Loucy (cell line): ENCODE measurements at regions not wholly inside any gene's neighbourhood (a gene's known extent, or its start where the extent isn't known, plus 50 kb on each side); places are given as distances from the start of the nearest gene placed in this dataset.

Source experiments
- H2AFZ ChIP-seq: fragments of 200-600 bp; sonication (generic); 2 replicates; pipeline ENCODE4 v1.6.0; 2016; ENCODE audit warnings: antibody characterized with exemption, mild to moderate bottlenecking, low read length, moderate library complexity
- H3F3A ChIP-seq: fragments of 200-600 bp; 2 replicates; pipeline ENCODE4 v1.6.0; 2016; ENCODE audit warnings: antibody characterized with exemption, low read depth, mild to moderate bottlenecking
- H3K27me3 ChIP-seq: fragments of 200-600 bp; sonication (generic); 2 replicates; pipeline ENCODE4 v1.6.1; 2014; ENCODE audit warnings: low read length, mild to moderate bottlenecking; ENCODE audit not compliant: insufficient read depth, poor library complexity, severe bottlenecking
- H3K36me3 ChIP-seq: fragments of 200-600 bp; sonication (generic); 2 replicates; pipeline ENCODE4 v1.6.1; 2016; ENCODE audit warnings: low read length; ENCODE audit not compliant: insufficient read depth
- H3K4me1 ChIP-seq: fragments of 200-600 bp; sonication (generic); 2 replicates; pipeline ENCODE4 v1.5.1; 2014; ENCODE audit warnings: low read length, mild to moderate bottlenecking; ENCODE audit not compliant: insufficient read depth, poor library complexity, severe bottlenecking
- H3K4me2 ChIP-seq: fragments of 200-600 bp; sonication (generic); 2 replicates; pipeline ENCODE4 v1.6.0; 2014; ENCODE audit warnings: antibody characterized with exemption, low read length, low read depth, mild to moderate bottlenecking; ENCODE audit not compliant: poor library complexity, severe bottlenecking
- H3K4me3 ChIP-seq: fragments of 200-600 bp; sonication (generic); 2 replicates; pipeline ENCODE4 v1.5.1; 2014; ENCODE audit warnings: low read length, mild to moderate bottlenecking, mixed read lengths; ENCODE audit not compliant: poor library complexity, severe bottlenecking
- H3K79me2 ChIP-seq: fragments of 200-600 bp; sonication (generic); 2 replicates; pipeline ENCODE4 v1.6.1; 2014; ENCODE audit warnings: low read length; ENCODE audit not compliant: insufficient read depth
- H3K9ac ChIP-seq: fragments of 200-600 bp; sonication (generic); 2 replicates; pipeline ENCODE4 v1.6.0; 2014; ENCODE audit warnings: mild to moderate bottlenecking, low read depth, low read length, moderate library complexity; ENCODE audit not compliant: poor library complexity, severe bottlenecking
- H3K9me2 ChIP-seq: fragments of 200-600 bp; sonication (generic); replicated peaks from 2 replicates; pipeline ENCODE4 v1.6.1; 2016; ENCODE audit warnings: low read depth, low read length, mixed read lengths
- H3K9me3 ChIP-seq: fragments of 200-600 bp; sonication (generic); 2 replicates; pipeline ENCODE4 v1.6.1; 2014; ENCODE audit warnings: mild to moderate bottlenecking, antibody characterized with exemption, low read length, low read depth; ENCODE audit not compliant: insufficient read depth
- H4K20me1 ChIP-seq: fragments of 200-600 bp; sonication (generic); 2 replicates; pipeline ENCODE4 v1.6.0; 2014; ENCODE audit warnings: antibody characterized with exemption, low read length, mild to moderate bottlenecking; ENCODE audit not compliant: insufficient read depth, poor library complexity, severe bottlenecking
- EZH2phosphoT487 ChIP-seq: fragments of 200-600 bp; IDR thresholded peaks from 2 replicates; pipeline ENCODE4 v1.6.1; 2018; ENCODE audit warnings: antibody characterized with exemption, mild to moderate bottlenecking, moderate library complexity, borderline replicate concordance
- TF ChIP-seq, protein P1 (sequence below): fragments of 200-600 bp; sonication (generic); conservative IDR thresholded peaks from 2 replicates; pipeline ENCODE4 v1.5.1; 2014; ENCODE audit warnings: mild to moderate bottlenecking, antibody characterized with exemption, low read length

DNA sequence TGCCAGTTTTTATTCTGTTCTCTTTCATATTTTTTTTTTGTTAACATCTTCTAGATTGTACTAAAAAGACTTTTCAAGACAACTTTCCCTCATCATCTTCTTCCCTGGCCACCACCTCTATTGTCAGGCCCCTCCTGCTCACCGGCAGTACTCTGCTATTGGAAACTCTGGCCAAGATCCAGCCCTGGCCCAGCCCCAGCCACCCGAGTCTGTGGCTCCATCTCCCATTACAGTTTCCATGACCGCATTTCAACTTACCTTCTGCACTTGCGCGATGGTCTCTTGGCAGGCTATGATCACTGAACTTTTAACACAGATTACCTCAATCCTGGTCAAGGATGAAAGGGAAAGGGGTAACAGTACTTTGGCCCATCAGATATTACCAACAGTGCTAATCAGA lies 137.7 kb upstream of the POM121L12 start:
- Histone ChIP-seq H3K4me1 (no peaks in the 10 kb centered on the region), H3F3A (no peaks in the 10 kb centered on the region), H3K36me3 (no peaks in the 10 kb centered on the region), H4K20me1 (no peaks in the 10 kb centered on the region), H3K4me3 (no peak overlapping the region), H3K9me3 (no peaks in the 10 kb centered on the region), H3K9ac (no peak overlapping the region), H3K4me2 (no peak overlapping the region), H3K27me3 (no peaks in the 10 kb centered on the region), H2AFZ (no peak overlapping the region), H3K9me2 (no peaks in the 10 kb centered on the region), H3K79me2 (no peaks in the 10 kb centered on the region)
- TF ChIP-seq EZH2phosphoT487: no peak

DNA sequence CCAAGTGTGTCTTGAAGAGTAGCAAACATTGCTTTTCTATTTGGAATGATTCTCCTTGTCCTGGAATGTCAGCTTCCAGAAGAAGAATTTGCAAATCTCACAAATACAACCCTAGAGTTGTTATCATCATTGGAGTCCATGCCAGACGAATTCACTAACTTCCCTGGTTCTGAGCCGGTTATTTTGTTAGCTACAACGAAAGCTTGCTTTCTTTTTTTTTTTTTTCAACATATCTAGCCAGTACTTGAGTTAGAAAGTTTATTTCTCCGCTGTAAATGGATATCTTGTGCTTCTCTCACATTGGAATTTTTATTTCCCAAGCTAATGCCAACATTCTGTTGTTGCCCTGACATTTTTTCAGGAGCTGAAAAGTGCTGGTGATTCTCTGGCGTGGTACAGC lies 138.1 kb upstream of the POM121L12 start:
- TF ChIP-seq, protein P1, sequence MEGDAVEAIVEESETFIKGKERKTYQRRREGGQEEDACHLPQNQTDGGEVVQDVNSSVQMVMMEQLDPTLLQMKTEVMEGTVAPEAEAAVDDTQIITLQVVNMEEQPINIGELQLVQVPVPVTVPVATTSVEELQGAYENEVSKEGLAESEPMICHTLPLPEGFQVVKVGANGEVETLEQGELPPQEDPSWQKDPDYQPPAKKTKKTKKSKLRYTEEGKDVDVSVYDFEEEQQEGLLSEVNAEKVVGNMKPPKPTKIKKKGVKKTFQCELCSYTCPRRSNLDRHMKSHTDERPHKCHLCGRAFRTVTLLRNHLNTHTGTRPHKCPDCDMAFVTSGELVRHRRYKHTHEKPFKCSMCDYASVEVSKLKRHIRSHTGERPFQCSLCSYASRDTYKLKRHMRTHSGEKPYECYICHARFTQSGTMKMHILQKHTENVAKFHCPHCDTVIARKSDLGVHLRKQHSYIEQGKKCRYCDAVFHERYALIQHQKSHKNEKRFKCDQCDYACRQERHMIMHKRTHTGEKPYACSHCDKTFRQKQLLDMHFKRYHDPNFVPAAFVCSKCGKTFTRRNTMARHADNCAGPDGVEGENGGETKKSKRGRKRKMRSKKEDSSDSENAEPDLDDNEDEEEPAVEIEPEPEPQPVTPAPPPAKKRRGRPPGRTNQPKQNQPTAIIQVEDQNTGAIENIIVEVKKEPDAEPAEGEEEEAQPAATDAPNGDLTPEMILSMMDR: no peak
- no peak for TF ChIP-seq EZH2phosphoT487
- H3K9ac ChIP-seq: no peak overlapping the region

DNA sequence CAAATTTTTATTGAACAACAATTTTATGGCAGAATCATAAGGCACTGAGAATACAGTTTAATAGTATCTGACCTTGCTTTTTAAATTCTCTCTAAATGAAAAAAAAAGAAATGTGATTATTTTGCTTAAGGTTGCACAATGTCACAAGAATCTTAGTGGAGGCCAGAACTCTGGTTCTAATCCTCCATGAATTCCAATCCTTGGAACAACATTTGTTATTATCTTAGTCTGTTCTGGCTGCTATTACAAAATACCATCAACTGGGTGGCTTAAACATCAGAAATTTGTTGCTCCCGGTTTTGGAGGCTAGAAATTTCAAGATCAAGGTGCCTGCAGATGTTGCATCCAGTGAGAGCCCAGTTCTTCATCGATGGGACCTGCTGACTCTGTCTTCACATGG lies 158.2 kb upstream of the POM121L12 start:
- Histone ChIP-seq H2AFZ (no peak overlapping the region), H3K27me3 (no peaks in the 10 kb centered on the region), H3K9me3 (no peaks in the 10 kb centered on the region; the same call in 1 of the 2 replicates), H3K4me1 (no peaks in the 10 kb centered on the region), H3K9ac (no peak overlapping the region), H3K4me3 (no peak overlapping the region), H3F3A (no peaks in the 10 kb centered on the region), H3K36me3 (no peaks in the 10 kb centered on the region), H3K9me2 (no peaks in the 10 kb centered on the region), H4K20me1 (no peaks in the 10 kb centered on the region), H3K4me2 (no peak overlapping the region), H3K79me2 (no peaks in the 10 kb centered on the region)
- TF ChIP-seq EZH2phosphoT487: no peak
- TF ChIP-seq, protein P1: no peak

More for the DNA sequence above, 138.1 kb upstream of the POM121L12 start:
- no peaks in the 10 kb centered on the region for H3K9me3 ChIP-seq
- no peaks in the 10 kb centered on the region for H3K9me2 ChIP-seq
- H3K79me2 ChIP-seq: no peaks in the 10 kb centered on the region
- H3K4me3 ChIP-seq: no peak overlapping the region
- H3K4me2 ChIP-seq: no peak overlapping the region
- H3K4me1 ChIP-seq: no peaks in the 10 kb centered on the region
- H3K27me3 ChIP-seq: no peaks in the 10 kb centered on the region
- no peaks in the 10 kb centered on the region for H3F3A ChIP-seq
- H4K20me1 ChIP-seq: no peaks in the 10 kb centered on the region
- H3K36me3 ChIP-seq: no peaks in the 10 kb centered on the region
- H2AFZ ChIP-seq: no peak overlapping the region

GRCh38 chr7:52876402-52876801 lies 159.0 kb upstream of the POM121L12 start:
- Histone ChIP-seq H3K36me3 (no peaks in the 10 kb centered on the region), H3K9me2 (no peaks in the 10 kb centered on the region), H3K9ac (no peak overlapping the region), H3K4me2 (no peak overlapping the region), H3K9me3 (no peaks in the 10 kb centered on the region; the same call in 1 of the 2 replicates), H4K20me1 (no peaks in the 10 kb centered on the region), H3K79me2 (no peaks in the 10 kb centered on the region), H3K4me3 (no peak overlapping the region), H2AFZ (no peak overlapping the region), H3F3A (no peaks in the 10 kb centered on the region), H3K27me3 (no peaks in the 10 kb centered on the region), H3K4me1 (no peaks in the 10 kb centered on the region)
- no peak for TF ChIP-seq EZH2phosphoT487
- TF ChIP-seq, protein P1: no peak
